ENCODE measurements at regions not wholly inside any gene's neighbourhood (a gene's known extent, or its start where the extent isn't known, plus 50 kb on each side); places are given as distances from the start of the nearest gene placed in this dataset.

DNA sequence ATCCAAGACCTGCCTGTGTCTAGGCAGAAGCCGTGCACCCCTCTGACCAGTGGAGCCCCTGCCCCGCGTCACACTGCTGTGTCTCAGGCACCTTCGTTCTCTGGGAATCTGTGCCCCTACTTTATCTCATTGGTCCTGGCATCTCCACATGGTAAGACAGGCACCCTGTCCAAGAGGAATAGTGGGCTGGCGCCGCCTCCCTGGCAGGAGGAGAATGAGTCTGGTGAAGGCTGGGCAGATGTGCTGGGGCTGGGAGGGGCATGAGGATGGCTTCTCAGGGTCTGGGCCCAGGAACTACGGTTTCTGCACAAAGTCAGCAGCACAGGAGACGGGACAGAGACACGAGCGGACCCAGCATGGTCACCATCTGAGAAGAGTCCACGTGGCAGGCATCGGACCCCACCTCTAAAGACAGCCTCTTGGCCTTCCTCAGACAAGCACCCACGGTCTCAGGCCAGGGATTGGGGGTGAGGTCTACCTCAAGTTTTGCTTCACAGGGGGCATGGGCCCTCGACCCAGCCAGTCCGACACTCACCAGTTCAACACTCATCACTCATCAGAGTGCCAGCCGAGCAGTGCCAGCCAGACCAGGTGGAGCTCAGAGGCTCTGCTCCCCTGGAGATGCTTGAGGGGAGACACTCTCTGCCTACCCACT lies 306.7 kb downstream of the ADGRD1 start:
- TF ChIP-seq CTCF (IDR thresholded peaks at IDR 0.05; ENCODE audit: control extremely low read depth, extremely low read depth) = no peak
- peaks cover 0 to 3% (median 0%) of the 10 kb centered on the region in 5 donors for H3K4me1 ChIP-seq (ENCODE audit: control insufficient read depth in 5 of 5, insufficient read depth in 5 of 5, low read length in 5 of 5)
- no peak overlapping the region for H3K4me3 ChIP-seq
- no peak overlapping the region for H3K27ac ChIP-seq (ENCODE audit: low read depth in 1 of 2, low read length in 1 of 2)
- no peak overlapping the region for H3K9ac ChIP-seq (ENCODE audit: insufficient read depth in 1 of 2, low read length in 2 of 2)
- DNase-seq (no peak), ATAC-seq (ENCODE audit: insufficient read depth, low FRiP score) (no peak)
- no peaks in the 10 kb centered on the region for H3K36me3 ChIP-seq (ENCODE audit: control insufficient read depth in 4 of 4, insufficient read depth in 4 of 4, low read length in 4 of 4)
- WGBS, 2 donors = 79 to 83% methylated on average over 16 of the region's 16 CpGs
- H3K9me3 ChIP-seq (ENCODE audit: control insufficient read depth in 4 of 4, insufficient read depth in 3 of 4, low read length in 3 of 4) = no peaks in the 10 kb centered on the region
- peaks cover 0 to 4% (median 0%) of the 10 kb centered on the region in 3 donors for H3K27me3 ChIP-seq (ENCODE audit: control insufficient read depth in 3 of 3, insufficient read depth in 3 of 3, low read length in 2 of 3)

DNA sequence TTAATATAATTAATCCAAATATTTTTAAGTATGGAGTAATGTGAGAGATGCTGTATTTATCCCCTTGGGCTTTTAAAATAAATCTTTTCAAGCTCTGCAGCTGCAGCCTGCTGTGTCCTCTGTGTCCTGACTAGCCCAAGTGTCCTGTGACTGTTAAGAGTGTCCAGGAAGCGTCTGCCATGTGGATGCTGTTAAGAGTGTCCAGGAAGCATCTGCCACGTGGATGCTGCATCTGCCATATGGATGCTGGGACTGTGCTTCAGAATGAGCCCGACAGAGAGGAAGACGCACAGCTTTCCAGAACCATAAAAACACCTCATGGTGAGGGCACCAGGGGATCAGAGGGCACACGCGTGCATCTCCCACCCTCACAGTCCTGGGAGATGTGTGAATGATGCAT lies 307.2 kb downstream of the ADGRD1 start:
- peaks cover 0 to 3% (median 0%) of the 10 kb centered on the region in 5 donors for H3K4me1 ChIP-seq (ENCODE audit: control insufficient read depth in 5 of 5, insufficient read depth in 5 of 5, low read length in 5 of 5)
- peaks cover 0 to 4% (median 0%) of the 10 kb centered on the region in 3 donors for H3K27me3 ChIP-seq (ENCODE audit: control insufficient read depth in 3 of 3, insufficient read depth in 3 of 3, low read length in 2 of 3)
- DNase-seq (peak in 2 of 3 donors; percentile 8 to 23), ATAC-seq (ENCODE audit: insufficient read depth, low FRiP score) (no peak)
- no peak for TF ChIP-seq CTCF (IDR thresholded peaks at IDR 0.05; ENCODE audit: control extremely low read depth, extremely low read depth)
- no peak overlapping the region for H3K9ac ChIP-seq (ENCODE audit: insufficient read depth in 1 of 2, low read length in 2 of 2)
- no peaks in the 10 kb centered on the region for H3K9me3 ChIP-seq (ENCODE audit: control insufficient read depth in 4 of 4, insufficient read depth in 3 of 4, low read length in 3 of 4)
- no peak overlapping the region for H3K4me3 ChIP-seq
- H3K36me3 ChIP-seq (ENCODE audit: control insufficient read depth in 4 of 4, insufficient read depth in 4 of 4, low read length in 4 of 4) = no peaks in the 10 kb centered on the region
- no peak overlapping the region for H3K27ac ChIP-seq (ENCODE audit: low read depth in 1 of 2, low read length in 1 of 2)
- 67 to 78% methylated on average over 6 of the region's 6 CpGs for WGBS, 2 donors

DNA sequence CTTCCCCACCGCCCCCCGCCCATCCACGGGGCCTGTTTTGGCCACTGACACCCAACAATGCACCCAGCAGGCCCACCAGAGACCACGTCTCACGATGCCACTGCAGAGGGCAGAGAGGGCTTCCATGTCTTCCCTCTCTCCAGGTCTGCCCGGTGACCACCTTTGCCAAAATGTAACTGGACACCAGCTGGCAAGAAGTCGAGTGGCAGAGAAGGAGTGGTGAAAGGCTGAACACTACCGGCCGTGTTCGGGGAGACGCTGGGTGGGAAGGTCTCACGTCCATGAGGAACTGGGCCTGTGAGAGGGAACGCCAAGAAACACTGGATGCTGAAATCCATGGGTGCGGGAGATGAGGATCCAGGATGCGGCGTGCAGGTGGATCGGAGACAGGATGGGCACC lies 308.2 kb downstream of the ADGRD1 start:
- DNase-seq = no peak
- no peak overlapping the region for H3K27ac ChIP-seq (ENCODE audit: low read depth in 1 of 2, low read length in 1 of 2)
- 80 to 88% methylated on average over 17 of the region's 17 CpGs for WGBS, 2 donors
- peaks cover 0 to 4% (median 0%) of the 10 kb centered on the region in 3 donors for H3K27me3 ChIP-seq (ENCODE audit: control insufficient read depth in 3 of 3, insufficient read depth in 3 of 3, low read length in 2 of 3)
- no peak overlapping the region for H3K4me3 ChIP-seq
- no peak overlapping the region for H3K9ac ChIP-seq (ENCODE audit: insufficient read depth in 1 of 2, low read length in 2 of 2)
- H3K4me1 ChIP-seq (ENCODE audit: control insufficient read depth in 5 of 5, insufficient read depth in 5 of 5, low read length in 5 of 5) = peaks cover 0 to 3% (median 0%) of the 10 kb centered on the region in 5 donors
- H3K36me3 ChIP-seq (ENCODE audit: control insufficient read depth in 4 of 4, insufficient read depth in 4 of 4, low read length in 4 of 4) = no peaks in the 10 kb centered on the region
- H3K9me3 ChIP-seq (ENCODE audit: control insufficient read depth in 4 of 4, insufficient read depth in 3 of 4, low read length in 3 of 4) = no peaks in the 10 kb centered on the region
- TF ChIP-seq CTCF (IDR thresholded peaks at IDR 0.05; ENCODE audit: control extremely low read depth, extremely low read depth) = no peak
- ATAC-seq (ENCODE audit: insufficient read depth, low FRiP score) = no peak

GRCh38 chr12:131263626-131264025 lies 309.9 kb downstream of the ADGRD1 start:
- no peak overlapping the region for H3K4me3 ChIP-seq
- H3K27ac ChIP-seq (ENCODE audit: low read depth in 1 of 2, low read length in 1 of 2) = no peak overlapping the region
- no peak overlapping the region for H3K9ac ChIP-seq (ENCODE audit: insufficient read depth in 1 of 2, low read length in 2 of 2)
- peaks cover 0 to 4% (median 0%) of the 10 kb centered on the region in 3 donors for H3K27me3 ChIP-seq (ENCODE audit: control insufficient read depth in 3 of 3, insufficient read depth in 3 of 3, low read length in 2 of 3)
- no peak for ATAC-seq (ENCODE audit: insufficient read depth, low FRiP score)
- no peak for DNase-seq
- H3K36me3 ChIP-seq (ENCODE audit: control insufficient read depth in 4 of 4, insufficient read depth in 4 of 4, low read length in 4 of 4) = no peaks in the 10 kb centered on the region
- TF ChIP-seq CTCF (IDR thresholded peaks at IDR 0.05; ENCODE audit: control extremely low read depth, extremely low read depth) = no peak
- no peaks in the 10 kb centered on the region for H3K9me3 ChIP-seq (ENCODE audit: control insufficient read depth in 4 of 4, insufficient read depth in 3 of 4, low read length in 3 of 4)
- H3K4me1 ChIP-seq (ENCODE audit: control insufficient read depth in 5 of 5, insufficient read depth in 5 of 5, low read length in 5 of 5) = peaks cover 0 to 3% (median 0%) of the 10 kb centered on the region in 5 donors
- WGBS, 2 donors = 82 to 96% methylated on average over 10 of the region's 10 CpGs
